GM12891 (cell line): ENCODE measurements at regions not wholly inside any gene's neighbourhood (a gene's known extent, or its start where the extent isn't known, plus 50 kb on each side); places are given as distances from the start of the nearest gene placed in this dataset.

Source experiments
- POLR2A ChIP-seq: IDR thresholded peaks from 2 replicates; pipeline ENCODE4 v1.6.1; 2011; ENCODE audit warnings: low read depth, low read length, control low read depth
- POLR2AphosphoS5 ChIP-seq: IDR thresholded peaks from 2 replicates; pipeline ENCODE4 v1.6.1; 2011; ENCODE audit warnings: low read depth, low read length, control low read depth
- TAF1 ChIP-seq: IDR thresholded peaks from 2 replicates; pipeline ENCODE4 v1.6.1; 2011; ENCODE audit warnings: low read depth, low read length, control low read depth

DNA sequence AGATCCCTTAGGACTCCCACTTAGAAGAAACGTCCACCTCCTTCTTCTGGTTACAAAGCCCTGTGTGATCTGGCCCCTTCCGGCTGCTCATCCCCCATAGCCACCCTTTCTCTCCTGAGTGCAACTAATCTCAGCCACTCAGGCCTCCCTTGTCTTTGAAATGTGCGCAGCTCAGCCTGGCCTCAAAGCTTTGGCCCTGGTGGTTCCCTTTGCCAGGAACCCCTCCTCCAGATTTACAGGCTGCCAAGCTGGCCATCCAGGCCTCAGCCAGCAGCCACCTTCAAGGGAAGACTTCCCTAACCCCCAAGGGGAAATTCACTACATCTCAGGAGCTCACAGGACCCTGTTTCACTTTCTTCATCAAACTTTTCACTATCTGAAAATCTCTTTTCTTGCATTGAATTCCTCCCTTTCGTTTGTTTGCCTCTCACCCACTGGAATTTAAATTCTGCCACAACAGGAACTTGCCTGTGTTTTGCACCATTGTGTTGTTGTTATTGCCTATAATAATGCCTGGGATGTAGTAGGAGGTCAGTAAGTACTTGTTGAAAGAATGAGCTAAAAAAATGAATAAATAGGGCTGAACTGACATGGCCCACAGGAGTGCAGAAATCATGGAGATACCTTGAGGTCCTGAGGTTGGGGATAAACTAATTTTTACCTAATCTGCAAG lies 109.5 kb upstream of the PFN2 start:
- TF ChIP-seq POLR2A = no peak
- TF ChIP-seq POLR2AphosphoS5 = no peak
- TF ChIP-seq TAF1 = no peak
